ENCODE measurements at regions not wholly inside any gene's neighbourhood (a gene's known extent, or its start where the extent isn't known, plus 50 kb on each side); places are given as distances from the start of the nearest gene placed in this dataset.

- Histone ChIP-seq H3K27me3 (no peaks in the 10 kb centered on the region), H3K4me3 (no peak overlapping the region), H3K9me3 (no peaks in the 10 kb centered on the region), H3K4me1 (no peaks in the 10 kb centered on the region), H3K27ac (no peak overlapping the region), H3K36me3 (no peaks in the 10 kb centered on the region)
- TF ChIP-seq, protein P1, sequence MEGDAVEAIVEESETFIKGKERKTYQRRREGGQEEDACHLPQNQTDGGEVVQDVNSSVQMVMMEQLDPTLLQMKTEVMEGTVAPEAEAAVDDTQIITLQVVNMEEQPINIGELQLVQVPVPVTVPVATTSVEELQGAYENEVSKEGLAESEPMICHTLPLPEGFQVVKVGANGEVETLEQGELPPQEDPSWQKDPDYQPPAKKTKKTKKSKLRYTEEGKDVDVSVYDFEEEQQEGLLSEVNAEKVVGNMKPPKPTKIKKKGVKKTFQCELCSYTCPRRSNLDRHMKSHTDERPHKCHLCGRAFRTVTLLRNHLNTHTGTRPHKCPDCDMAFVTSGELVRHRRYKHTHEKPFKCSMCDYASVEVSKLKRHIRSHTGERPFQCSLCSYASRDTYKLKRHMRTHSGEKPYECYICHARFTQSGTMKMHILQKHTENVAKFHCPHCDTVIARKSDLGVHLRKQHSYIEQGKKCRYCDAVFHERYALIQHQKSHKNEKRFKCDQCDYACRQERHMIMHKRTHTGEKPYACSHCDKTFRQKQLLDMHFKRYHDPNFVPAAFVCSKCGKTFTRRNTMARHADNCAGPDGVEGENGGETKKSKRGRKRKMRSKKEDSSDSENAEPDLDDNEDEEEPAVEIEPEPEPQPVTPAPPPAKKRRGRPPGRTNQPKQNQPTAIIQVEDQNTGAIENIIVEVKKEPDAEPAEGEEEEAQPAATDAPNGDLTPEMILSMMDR (IDR thresholded peaks at IDR 0.05) = no peak
- no peak for DNase-seq
- ATAC-seq = no peak
- intact Hi-C loops (cut with DNase I) = no loop called here
Measured at GRCh38 chr4:148883435-148883834, 441.2 kb upstream of the NR3C2 start.

DNA sequence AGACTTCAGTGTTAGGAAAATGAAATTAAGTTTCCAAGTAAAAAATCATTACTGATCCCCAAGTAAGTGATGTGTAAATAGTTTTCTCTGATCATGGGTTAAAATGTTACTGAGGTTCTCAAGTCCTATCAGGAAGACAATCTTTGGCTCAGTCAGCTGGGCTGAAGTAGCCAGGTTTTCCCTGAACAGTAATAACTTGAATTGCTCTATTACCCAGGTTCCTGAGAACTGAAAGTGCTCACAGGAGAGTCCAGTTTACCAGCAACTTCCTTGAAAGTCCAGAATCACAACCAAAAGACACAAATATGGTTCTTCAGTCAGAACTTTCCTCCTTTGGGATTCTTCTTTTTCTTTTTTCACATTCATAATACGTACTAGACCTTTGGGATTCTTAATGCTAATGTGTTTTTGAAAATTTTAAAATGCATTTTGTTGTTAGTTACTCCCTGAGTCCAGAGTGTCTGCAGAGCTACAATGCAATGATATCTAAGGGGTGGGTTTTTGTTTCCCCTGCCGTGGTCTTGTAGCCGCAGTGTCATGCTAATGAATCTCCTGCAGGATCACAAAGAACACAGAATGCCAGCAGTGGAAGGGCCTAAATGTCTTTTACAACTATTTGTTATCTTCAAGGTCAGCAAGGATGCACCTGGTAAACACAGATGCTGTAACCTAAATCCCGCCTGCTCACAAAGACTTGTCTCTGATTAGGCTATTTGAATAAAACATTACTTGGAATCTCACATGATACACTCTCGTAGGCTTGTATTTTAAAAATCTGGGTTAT, 439.8 kb upstream of the NR3C2 start:
- Histone ChIP-seq H3K4me3 (no peak overlapping the region), H3K4me1 (no peaks in the 10 kb centered on the region), H3K36me3 (no peaks in the 10 kb centered on the region), H3K9me3 (no peaks in the 10 kb centered on the region), H3K27ac (no peak overlapping the region), H3K27me3 (no peaks in the 10 kb centered on the region)
- DNase-seq (peak in 1 of 4 donors; percentile 3), ATAC-seq (peak; percentile 21)
- TF ChIP-seq, protein P1 (IDR thresholded peaks at IDR 0.05) = no peak
- intact Hi-C loops (cut with DNase I) = no loop called here

GRCh38 chr4:148874331-148874730, 432.1 kb upstream of the NR3C2 start:
- ATAC-seq (peak; percentile 61), DNase-seq (no peak)
- no peaks in the 10 kb centered on the region for H3K27me3 ChIP-seq
- no peaks in the 10 kb centered on the region for H3K9me3 ChIP-seq
- H3K36me3 ChIP-seq = no peaks in the 10 kb centered on the region
- intact Hi-C loops (cut with DNase I) = no loop called here
- H3K4me1 ChIP-seq = no peaks in the 10 kb centered on the region
- H3K4me3 ChIP-seq = no peak overlapping the region
- TF ChIP-seq, protein P1 (IDR thresholded peaks at IDR 0.05) = no peak
- H3K27ac ChIP-seq = no peak overlapping the region

GRCh38 chr4:148868191-148868590, 426.0 kb upstream of the NR3C2 start:
- no peak for ATAC-seq
- intact Hi-C loops (cut with DNase I) = no loop called here
- no peak for DNase-seq
- Histone ChIP-seq H3K9me3 (peaks cover 0 to 7% of the 10 kb centered on the region in 2 donors), H3K4me1 (no peaks in the 10 kb centered on the region), H3K36me3 (no peaks in the 10 kb centered on the region), H3K27me3 (no peaks in the 10 kb centered on the region), H3K4me3 (no peak overlapping the region), H3K27ac (no peak overlapping the region)
- TF ChIP-seq, protein P1 (IDR thresholded peaks at IDR 0.05) = no peak

- intact Hi-C loops (cut with DNase I) = no loop called here
- H3K4me1 ChIP-seq = no peaks in the 10 kb centered on the region
- TF ChIP-seq, protein P1 (IDR thresholded peaks at IDR 0.05) = no peak
- H3K36me3 ChIP-seq = no peaks in the 10 kb centered on the region
- DNase-seq = no peak
- no peak overlapping the region for H3K4me3 ChIP-seq
- no peak overlapping the region for H3K27ac ChIP-seq
- H3K9me3 ChIP-seq = peaks cover 0 to 7% of the 10 kb centered on the region in 2 donors
- ATAC-seq = no peak
- no peaks in the 10 kb centered on the region for H3K27me3 ChIP-seq
Measured at GRCh38 chr4:148866666-148867065, 424.5 kb upstream of the NR3C2 start.
